ENCODE measurements at regions not wholly inside any gene's neighbourhood (a gene's known extent, or its start where the extent isn't known, plus 50 kb on each side); places are given as distances from the start of the nearest gene placed in this dataset.
A peak's percentile ranks its signal among the peaks of the same experiment; 100 is the strongest.

- no peaks in the 10 kb centered on the region for H3K79me2 ChIP-seq (ENCODE audit: insufficient read depth, low read length)
- no peak overlapping the region for H3K9ac ChIP-seq (ENCODE audit: insufficient read depth, low read depth, low read length)
- no peaks in the 10 kb centered on the region for H3K27me3 ChIP-seq (ENCODE audit: control insufficient read depth in 1 of 2, insufficient read depth in 2 of 2, low read length in 2 of 2)
- peak; percentile 95 for ATAC-seq
- FAIRE-seq = peak; percentile 23
- H2AFZ ChIP-seq (ENCODE audit: low read length) = no peak overlapping the region
- no TSS peak for BruUV-seq (replicated peaks)
- H3K4me1 ChIP-seq (ENCODE audit: insufficient read depth, low read length) = peaks cover 55% of the 10 kb centered on the region
- ChIA-PET CTCF (ENCODE audit: low intra/inter-chr PET ratio, low total read pairs) (no interaction called here), POLR2A (no interaction called here)
- 3% methylated on average over 5 of the region's 5 CpGs for WGBS (ENCODE audit: low lambda C conversion rate)
- in situ Hi-C loops (cut with HindIII; ENCODE audit: extremely low pct_ligation_motif_present, low pct_unique_long_range_greater_than_20kb) = no loop called here
- intact Hi-C loops (cut with micrococcal nuclease; ENCODE audit: unreplicated experiment) = no loop called here
- peak overlapping the region; percentile 66 for H3K27ac ChIP-seq (ENCODE audit: extremely low read length, insufficient read depth, low read length)
- H3K36me3 ChIP-seq (replicated peaks in 1 of 2; ENCODE audit: control insufficient read depth in 1 of 2, insufficient read depth in 2 of 2, low read length in 2 of 2) = no peaks in the 10 kb centered on the region
- peaks cover 92% of the 10 kb centered on the region for H3K9me3 ChIP-seq (ENCODE audit: low read length)
- no peak overlapping the region for H3K4me2 ChIP-seq (ENCODE audit: low read depth, low read length)
- no peaks in the 10 kb centered on the region for H4K20me1 ChIP-seq (ENCODE audit: insufficient read depth, low read length)
- H3K4me3 ChIP-seq (replicated peaks in 1 of 3; ENCODE audit: insufficient read depth in 1 of 3, low read depth in 2 of 3, low read length in 3 of 3) = no peak overlapping the region; a peak in 1 of 6 replicates
- peak; percentile 81 for DNase-seq (ENCODE audit: low spot score)
- TF ChIP-seq HNRNPH1 (optimal IDR thresholded peaks at IDR 0.05; ENCODE audit: low read depth, low read length) (no peak), ZNF746 (CRISPR knock-in tag; IDR thresholded peaks at IDR 0.05) (no peak), MAFF (IDR thresholded peaks at IDR 0.05; ENCODE audit: low read depth, low read length) (no peak), ZNF724P (CRISPR knock-in tag; IDR thresholded peaks at IDR 0.05; ENCODE audit: borderline replicate concordance) (no peak), THAP11 (CRISPR knock-in tag; IDR thresholded peaks at IDR 0.05) (no peak), SMAD1 (CRISPR knock-in tag; IDR thresholded peaks at IDR 0.05; ENCODE audit: borderline replicate concordance, low read depth) (no peak), ZNF713 (CRISPR knock-in tag; IDR thresholded peaks at IDR 0.05) (no peak), NFYC (CRISPR knock-in tag; IDR thresholded peaks at IDR 0.05) (no peak), ZNF451 (CRISPR knock-in tag; IDR thresholded peaks at IDR 0.05) (no peak), STAT5B (CRISPR knock-in tag; IDR thresholded peaks at IDR 0.05) (no peak), CC2D1A (CRISPR knock-in tag; IDR thresholded peaks at IDR 0.05) (no peak), ERF (CRISPR knock-in tag; IDR thresholded peaks at IDR 0.05) (no peak), NONO (IDR thresholded peaks at IDR 0.05) (no peak), NONO (CRISPR knock-in tag; conservative IDR thresholded peaks at IDR 0.05) (no peak), GATAD2A (CRISPR knock-in tag; IDR thresholded peaks at IDR 0.05) (peak; percentile 24; the same call in 1 of the 2 replicates), ZFP62 (CRISPR knock-in tag; IDR thresholded peaks at IDR 0.05) (no peak), ZNF264 (CRISPR knock-in tag; IDR thresholded peaks at IDR 0.05) (no peak), ZMYM4 (CRISPR knock-in tag; IDR thresholded peaks at IDR 0.05) (peak; percentile 66; the same call in 1 of the 2 replicates), SNAPC2 (CRISPR knock-in tag; IDR thresholded peaks at IDR 0.05) (no peak), FOXO1 (CRISPR knock-in tag; IDR thresholded peaks at IDR 0.05) (no peak), ZBTB42 (CRISPR knock-in tag; IDR thresholded peaks at IDR 0.05) (no peak), PLRG1 (conservative IDR thresholded peaks at IDR 0.05) (no peak), JARID2 (CRISPR knock-in tag; IDR thresholded peaks at IDR 0.05; ENCODE audit: insufficient replicate concordance) (no peak), NR0B2 (CRISPR knock-in tag; IDR thresholded peaks at IDR 0.05) (no peak), ZNF703 (CRISPR knock-in tag; IDR thresholded peaks at IDR 0.05; ENCODE audit: borderline replicate concordance) (no peak), YY1 (IDR thresholded peaks at IDR 0.05; ENCODE audit: insufficient read depth, insufficient replicate concordance, low read depth, low read length) (no peak), RAD21 (CRISPR knock-in tag; IDR thresholded peaks at IDR 0.05) (no peak)
- TF ChIP-seq, protein P1, sequence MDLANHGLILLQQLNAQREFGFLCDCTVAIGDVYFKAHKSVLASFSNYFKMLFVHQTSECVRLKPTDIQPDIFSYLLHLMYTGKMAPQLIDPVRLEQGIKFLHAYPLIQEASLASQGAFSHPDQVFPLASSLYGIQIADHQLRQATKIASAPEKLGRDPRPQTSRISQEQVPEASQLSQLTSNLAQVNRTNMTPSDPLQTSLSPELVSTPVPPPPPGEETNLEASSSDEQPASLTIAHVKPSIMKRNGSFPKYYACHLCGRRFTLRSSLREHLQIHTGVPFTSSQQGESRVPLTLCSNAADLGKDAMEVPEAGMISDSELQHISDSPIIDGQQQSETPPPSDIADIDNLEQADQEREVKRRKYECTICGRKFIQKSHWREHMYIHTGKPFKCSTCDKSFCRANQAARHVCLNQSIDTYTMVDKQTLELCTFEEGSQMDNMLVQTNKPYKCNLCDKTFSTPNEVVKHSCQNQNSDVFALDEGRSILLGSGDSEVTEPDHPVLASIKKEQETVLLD (CRISPR knock-in tag; IDR thresholded peaks at IDR 0.05; ENCODE audit: low read depth) = no peak
- TF ChIP-seq, protein P2, sequence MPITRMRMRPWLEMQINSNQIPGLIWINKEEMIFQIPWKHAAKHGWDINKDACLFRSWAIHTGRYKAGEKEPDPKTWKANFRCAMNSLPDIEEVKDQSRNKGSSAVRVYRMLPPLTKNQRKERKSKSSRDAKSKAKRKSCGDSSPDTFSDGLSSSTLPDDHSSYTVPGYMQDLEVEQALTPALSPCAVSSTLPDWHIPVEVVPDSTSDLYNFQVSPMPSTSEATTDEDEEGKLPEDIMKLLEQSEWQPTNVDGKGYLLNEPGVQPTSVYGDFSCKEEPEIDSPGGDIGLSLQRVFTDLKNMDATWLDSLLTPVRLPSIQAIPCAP (CRISPR knock-in tag; IDR thresholded peaks at IDR 0.05; ENCODE audit: low read depth) = no peak
Measured at GRCh38 chr19:31962561-31962996, 382.8 kb upstream of the ZNF507 start.

Data from HepG2 (cell line).